GM06990 (cell line): ENCODE measurements at regions not wholly inside any gene's neighbourhood (a gene's known extent, or its start where the extent isn't known, plus 50 kb on each side); places are given as distances from the start of the nearest gene placed in this dataset.

Experiments used
- DNase-seq: peaks from one replicate; pipeline ENCODE4 v3.0.0-alpha.2; 2011; ENCODE audit not compliant: insufficient read length; ENCODE audit errors: extremely low read depth
- H3K27me3 ChIP-seq: replicated peaks from 2 replicates; pipeline ENCODE4 v1.6.0; 2011; ENCODE audit warnings: low read length; ENCODE audit not compliant: control insufficient read depth, insufficient read depth
- H3K36me3 ChIP-seq: 2 replicates; pipeline ENCODE4 v1.5.1; 2011; ENCODE audit warnings: low read length; ENCODE audit not compliant: control insufficient read depth, insufficient read depth
- H3K4me3 ChIP-seq: replicated peaks from 2 replicates; pipeline ENCODE4 v1.5.1; 2011; ENCODE audit warnings: low read depth, mild to moderate bottlenecking, control low read depth, low read length
- TF ChIP-seq, protein P1 (sequence below): IDR thresholded peaks from 2 replicates; pipeline ENCODE4 v1.5.1; 2011; ENCODE audit warnings: low read length, control low read depth, mild to moderate bottlenecking, inconsistent platforms; ENCODE audit not compliant: insufficient read depth, poor library complexity, severe bottlenecking

DNA sequence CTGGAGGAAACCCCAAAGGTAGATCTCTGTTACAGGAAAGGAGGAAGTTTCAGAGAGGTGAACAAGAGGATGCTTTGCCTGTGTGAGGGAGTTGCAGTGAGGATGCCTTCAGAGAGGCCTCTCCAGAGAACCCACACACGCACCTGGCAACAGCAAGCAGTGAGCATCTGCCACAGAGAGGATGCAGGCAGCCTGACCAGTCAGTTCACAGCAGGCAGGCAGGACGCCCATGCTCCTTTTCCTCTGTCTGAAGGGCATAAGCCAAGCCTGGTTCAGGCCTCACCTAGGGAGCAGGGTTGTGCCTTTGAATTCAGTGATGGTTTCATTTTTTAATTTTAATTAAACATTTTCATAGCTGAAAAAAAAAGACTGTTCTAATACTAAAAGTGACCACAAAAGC lies 346.0 kb upstream of the MARCKS start:
- H3K4me3 ChIP-seq, result no peak overlapping the region
- DNase-seq, result no peak
- no peaks in the 10 kb centered on the region for H3K27me3 ChIP-seq
- no peaks in the 10 kb centered on the region for H3K36me3 ChIP-seq
- TF ChIP-seq, protein P1, sequence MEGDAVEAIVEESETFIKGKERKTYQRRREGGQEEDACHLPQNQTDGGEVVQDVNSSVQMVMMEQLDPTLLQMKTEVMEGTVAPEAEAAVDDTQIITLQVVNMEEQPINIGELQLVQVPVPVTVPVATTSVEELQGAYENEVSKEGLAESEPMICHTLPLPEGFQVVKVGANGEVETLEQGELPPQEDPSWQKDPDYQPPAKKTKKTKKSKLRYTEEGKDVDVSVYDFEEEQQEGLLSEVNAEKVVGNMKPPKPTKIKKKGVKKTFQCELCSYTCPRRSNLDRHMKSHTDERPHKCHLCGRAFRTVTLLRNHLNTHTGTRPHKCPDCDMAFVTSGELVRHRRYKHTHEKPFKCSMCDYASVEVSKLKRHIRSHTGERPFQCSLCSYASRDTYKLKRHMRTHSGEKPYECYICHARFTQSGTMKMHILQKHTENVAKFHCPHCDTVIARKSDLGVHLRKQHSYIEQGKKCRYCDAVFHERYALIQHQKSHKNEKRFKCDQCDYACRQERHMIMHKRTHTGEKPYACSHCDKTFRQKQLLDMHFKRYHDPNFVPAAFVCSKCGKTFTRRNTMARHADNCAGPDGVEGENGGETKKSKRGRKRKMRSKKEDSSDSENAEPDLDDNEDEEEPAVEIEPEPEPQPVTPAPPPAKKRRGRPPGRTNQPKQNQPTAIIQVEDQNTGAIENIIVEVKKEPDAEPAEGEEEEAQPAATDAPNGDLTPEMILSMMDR, result no peak

DNA sequence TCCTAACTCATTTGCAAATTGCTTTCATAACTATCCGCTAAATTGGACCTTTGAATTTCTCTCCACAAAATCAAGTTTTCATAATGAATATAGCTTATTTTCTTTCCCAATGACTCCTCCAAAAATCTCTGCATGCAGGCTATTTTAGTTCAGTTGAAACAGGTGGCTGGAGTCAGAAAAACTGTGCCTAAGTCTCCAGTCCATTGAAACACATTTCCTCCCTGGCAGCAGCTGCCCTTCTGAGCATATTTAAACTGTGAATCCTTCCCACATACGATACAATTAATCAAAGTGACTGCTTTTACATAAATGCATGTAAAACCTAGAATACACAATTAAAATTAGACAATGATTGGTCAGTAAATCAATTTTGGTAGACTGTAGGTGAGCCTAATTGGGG lies 344.6 kb upstream of the MARCKS start:
- TF ChIP-seq, protein P1, result no peak
- no peak for DNase-seq
- Histone ChIP-seq H3K36me3 (no peaks in the 10 kb centered on the region), H3K4me3 (no peak overlapping the region), H3K27me3 (no peaks in the 10 kb centered on the region)

DNA sequence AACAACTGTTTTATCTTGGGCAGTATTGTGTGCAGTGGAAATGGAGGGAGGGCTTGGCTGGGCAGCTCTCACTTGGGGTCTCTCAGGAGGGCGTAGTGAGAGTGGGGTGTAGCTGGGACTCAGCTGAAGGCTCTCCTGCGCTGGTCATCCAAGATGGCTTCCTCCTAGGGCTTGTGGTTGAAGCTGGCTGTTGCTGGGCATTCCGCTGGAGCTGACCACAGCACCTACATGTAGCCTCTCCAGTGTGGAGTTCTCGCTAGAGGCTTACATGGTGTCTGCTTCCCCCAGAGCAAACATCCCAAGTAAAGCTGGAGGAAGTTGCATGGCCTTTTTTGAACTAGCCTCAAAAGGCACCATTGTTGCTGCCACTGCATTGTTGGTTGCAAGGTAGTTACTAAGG lies 344.1 kb upstream of the MARCKS start:
- Histone ChIP-seq H3K36me3 (no peaks in the 10 kb centered on the region), H3K27me3 (no peaks in the 10 kb centered on the region), H3K4me3 (no peak overlapping the region)
- DNase-seq, result no peak
- TF ChIP-seq, protein P1, result no peak

DNA sequence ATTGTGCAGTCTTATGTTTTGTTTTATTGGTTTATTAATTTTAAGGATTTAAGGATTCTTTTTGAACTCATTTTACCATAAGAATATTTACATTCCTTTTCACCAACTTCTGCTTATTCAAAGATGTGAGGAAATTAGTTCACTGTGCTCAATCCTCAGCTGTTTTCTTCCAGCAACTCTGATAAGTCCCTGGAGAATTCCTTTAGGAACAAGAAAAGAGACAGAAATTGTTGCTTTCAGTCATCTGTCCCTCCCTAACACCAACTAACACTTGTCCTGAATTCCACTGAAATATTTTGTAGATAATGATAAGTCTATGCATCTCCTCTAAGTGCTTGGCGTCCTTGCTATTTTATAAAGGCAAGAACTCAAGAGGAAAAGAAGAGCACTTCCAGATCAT lies 334.8 kb upstream of the MARCKS start:
- TF ChIP-seq, protein P1, result no peak
- Histone ChIP-seq H3K36me3 (no peaks in the 10 kb centered on the region), H3K4me3 (no peak overlapping the region), H3K27me3 (no peaks in the 10 kb centered on the region)
- no peak for DNase-seq

DNA sequence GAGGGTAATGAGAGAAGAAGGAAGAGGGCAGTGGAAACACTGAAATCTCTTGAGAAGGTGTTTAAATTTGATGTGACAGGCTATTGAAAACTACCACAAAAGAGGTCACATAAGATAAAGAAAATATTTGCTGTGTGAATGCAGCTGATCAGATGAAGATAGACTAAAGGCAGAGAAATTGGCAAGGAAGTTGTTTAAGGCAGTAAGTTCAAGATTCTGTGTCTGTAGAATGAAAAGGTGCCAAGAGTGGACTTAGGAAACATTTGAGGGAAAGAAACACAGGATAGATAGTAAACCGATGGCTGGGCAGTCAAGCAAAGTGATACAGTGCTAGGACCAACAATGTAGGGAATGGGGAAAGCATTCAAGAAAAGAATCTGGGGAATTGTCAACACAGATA lies 332.3 kb upstream of the MARCKS start:
- H3K36me3 ChIP-seq, result no peaks in the 10 kb centered on the region
- no peak overlapping the region for H3K4me3 ChIP-seq
- no peak for DNase-seq
- no peaks in the 10 kb centered on the region for H3K27me3 ChIP-seq
- TF ChIP-seq, protein P1, result no peak

DNA sequence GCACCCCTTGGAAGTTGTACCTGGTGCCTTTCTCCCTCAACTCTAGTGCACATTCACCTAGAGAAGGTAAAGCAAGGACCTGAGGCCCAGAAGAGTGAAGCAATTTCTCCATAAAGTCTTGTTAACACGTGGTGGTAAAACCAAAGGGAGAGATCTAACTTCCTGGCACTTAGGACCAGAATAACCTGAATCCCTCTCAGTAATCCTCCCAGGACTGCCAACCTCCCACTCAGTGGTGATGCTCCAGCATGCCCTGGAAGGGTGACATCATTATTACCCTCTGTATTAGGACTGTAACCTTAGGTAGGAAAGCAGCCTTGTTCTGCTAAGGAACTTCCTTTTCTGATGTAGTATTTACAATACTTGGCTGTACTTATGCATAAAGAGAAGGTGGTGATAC lies 330.6 kb upstream of the MARCKS start:
- DNase-seq, result no peak
- Histone ChIP-seq H3K27me3 (no peaks in the 10 kb centered on the region), H3K36me3 (no peaks in the 10 kb centered on the region), H3K4me3 (no peak overlapping the region)
- TF ChIP-seq, protein P1, result no peak
